ENCODE measurements at regions not wholly inside any gene's neighbourhood (a gene's known extent, or its start where the extent isn't known, plus 50 kb on each side); places are given as distances from the start of the nearest gene placed in this dataset.
"Not testable (repeated sequence)": the region's sequence is repeated elsewhere in the genome, so short reads cannot be mapped to it uniquely, and the experiment has no call there.

- no peak for DNase-seq (ENCODE audit: low read depth)
Measured at GRCh38 chr2:4916094-4916493, 776.1 kb upstream of the SOX11 start.

GRCh38 chr2:4930704-4931103 lies 761.5 kb upstream of the SOX11 start:
- no peak for DNase-seq (ENCODE audit: low read depth)

- DNase-seq (ENCODE audit: low read depth), result no peak
Measured at GRCh38 chr2:4931721-4932365, 760.3 kb upstream of the SOX11 start.

GRCh38 chr2:4935291-4935690 lies 756.9 kb upstream of the SOX11 start:
- DNase-seq (ENCODE audit: low read depth), result not testable (repeated sequence)

GRCh38 chr2:4937550-4937949 lies 754.6 kb upstream of the SOX11 start:
- DNase-seq (ENCODE audit: low read depth), result no peak

- DNase-seq (ENCODE audit: low read depth), result no peak
Measured at GRCh38 chr2:4938206-4938605, 754.0 kb upstream of the SOX11 start.

- no peak for DNase-seq (ENCODE audit: low read depth)
Measured at GRCh38 chr2:4942441-4942840, 749.7 kb upstream of the SOX11 start.

GRCh38 chr2:4947911-4948310 lies 744.3 kb upstream of the SOX11 start:
- DNase-seq (ENCODE audit: low read depth), result no peak

GRCh38 chr2:4951368-4951767 lies 740.8 kb upstream of the SOX11 start:
- DNase-seq (ENCODE audit: low read depth), result no peak

GRCh38 chr2:4959219-4959618 lies 733.0 kb upstream of the SOX11 start:
- DNase-seq (ENCODE audit: low read depth), result no peak

- no peak for DNase-seq (ENCODE audit: low read depth)
Measured at GRCh38 chr2:4962419-4962818, 729.8 kb upstream of the SOX11 start.

GRCh38 chr2:4963106-4963505 lies 729.1 kb upstream of the SOX11 start:
- DNase-seq (ENCODE audit: low read depth), result no peak

GRCh38 chr2:4964001-4964540 lies 728.1 kb upstream of the SOX11 start:
- no peak for DNase-seq (ENCODE audit: low read depth)

GRCh38 chr2:4964579-4964978 lies 727.6 kb upstream of the SOX11 start:
- no peak for DNase-seq (ENCODE audit: low read depth)

- no peak for DNase-seq (ENCODE audit: low read depth)
Measured at GRCh38 chr2:4965556-4966320, 726.4 kb upstream of the SOX11 start.

- no peak for DNase-seq (ENCODE audit: low read depth)
Measured at GRCh38 chr2:4967206-4967605, 725.0 kb upstream of the SOX11 start.

- no peak for DNase-seq (ENCODE audit: low read depth)
Measured at GRCh38 chr2:4972472-4972871, 719.7 kb upstream of the SOX11 start.

- no peak for DNase-seq (ENCODE audit: low read depth)
Measured at GRCh38 chr2:4973354-4973753, 718.8 kb upstream of the SOX11 start.

GRCh38 chr2:4973973-4974372 lies 718.2 kb upstream of the SOX11 start:
- DNase-seq (ENCODE audit: low read depth), result no peak

- DNase-seq (ENCODE audit: low read depth), result no peak
Measured at GRCh38 chr2:4976407-4976806, 715.8 kb upstream of the SOX11 start.

- no peak for DNase-seq (ENCODE audit: low read depth)
Measured at GRCh38 chr2:4979111-4979510, 713.1 kb upstream of the SOX11 start.

- DNase-seq (ENCODE audit: low read depth), result no peak
Measured at GRCh38 chr2:4980995-4981394, 711.2 kb upstream of the SOX11 start.

GRCh38 chr2:4981802-4982409 lies 710.3 kb upstream of the SOX11 start:
- no peak for DNase-seq (ENCODE audit: low read depth)
